ENCODE measurements at regions not wholly inside any gene's neighbourhood (a gene's known extent, or its start where the extent isn't known, plus 50 kb on each side); places are given as distances from the start of the nearest gene placed in this dataset.

DNA sequence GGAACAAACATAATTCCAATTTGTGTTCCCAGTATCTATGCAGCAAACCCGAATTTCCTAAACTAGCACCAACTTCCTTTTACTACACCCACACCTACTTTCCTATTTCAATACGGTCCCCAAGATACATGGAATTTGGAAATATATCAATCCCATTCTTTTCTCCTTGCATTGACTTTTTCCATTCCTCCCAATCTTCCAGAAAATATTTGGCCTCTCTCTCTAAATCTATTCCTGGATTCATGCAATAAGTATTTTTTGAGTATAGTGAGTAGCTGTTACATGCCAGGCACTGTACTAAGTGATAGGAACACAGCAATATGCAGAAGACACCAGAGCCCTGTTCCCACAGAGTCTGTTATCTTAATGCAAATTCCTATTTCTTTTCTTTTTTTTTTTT lies 216.2 kb upstream of the PIK3R1 start:
- TF ChIP-seq ZNF558 (tag by site-specific recombination; IDR thresholded peaks at IDR 0.05) (no peak), YY1 (tag by site-specific recombination; IDR thresholded peaks at IDR 0.05) (no peak), ZSCAN5A (tag by site-specific recombination; IDR thresholded peaks at IDR 0.05) (no peak), ZNF768 (tag by site-specific recombination; IDR thresholded peaks at IDR 0.05) (no peak), KLF1 (tag by site-specific recombination; IDR thresholded peaks at IDR 0.05) (no peak), ZNF423 (tag by site-specific recombination; IDR thresholded peaks at IDR 0.05) (no peak)
- TF ChIP-seq, protein P1, sequence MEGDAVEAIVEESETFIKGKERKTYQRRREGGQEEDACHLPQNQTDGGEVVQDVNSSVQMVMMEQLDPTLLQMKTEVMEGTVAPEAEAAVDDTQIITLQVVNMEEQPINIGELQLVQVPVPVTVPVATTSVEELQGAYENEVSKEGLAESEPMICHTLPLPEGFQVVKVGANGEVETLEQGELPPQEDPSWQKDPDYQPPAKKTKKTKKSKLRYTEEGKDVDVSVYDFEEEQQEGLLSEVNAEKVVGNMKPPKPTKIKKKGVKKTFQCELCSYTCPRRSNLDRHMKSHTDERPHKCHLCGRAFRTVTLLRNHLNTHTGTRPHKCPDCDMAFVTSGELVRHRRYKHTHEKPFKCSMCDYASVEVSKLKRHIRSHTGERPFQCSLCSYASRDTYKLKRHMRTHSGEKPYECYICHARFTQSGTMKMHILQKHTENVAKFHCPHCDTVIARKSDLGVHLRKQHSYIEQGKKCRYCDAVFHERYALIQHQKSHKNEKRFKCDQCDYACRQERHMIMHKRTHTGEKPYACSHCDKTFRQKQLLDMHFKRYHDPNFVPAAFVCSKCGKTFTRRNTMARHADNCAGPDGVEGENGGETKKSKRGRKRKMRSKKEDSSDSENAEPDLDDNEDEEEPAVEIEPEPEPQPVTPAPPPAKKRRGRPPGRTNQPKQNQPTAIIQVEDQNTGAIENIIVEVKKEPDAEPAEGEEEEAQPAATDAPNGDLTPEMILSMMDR (tag by site-specific recombination; IDR thresholded peaks at IDR 0.05), result no peak

Measured in HEK293 (cell line).